Sigmoid colon (tissue), 6 donors: ENCODE measurements at regions not wholly inside any gene's neighbourhood (a gene's known extent, or its start where the extent isn't known, plus 50 kb on each side); places are given as distances from the start of the nearest gene placed in this dataset.

Experiments used
- DNase-seq: peaks from one replicate; pipeline ENCODE4 v3.0.0-alpha.2; 2019
- H3K27ac ChIP-seq, 4 donors: fragments of 200-600 bp; sonication (generic); one replicate each; pipeline ENCODE4 v1.5.1; 2016 to 2019; ENCODE audit warnings: mild to moderate bottlenecking in 1 of 4
- H3K27me3 ChIP-seq, 3 donors: fragments of 200-600 bp; sonication (generic); one replicate each; pipeline ENCODE4 v1.5.1; 2019; ENCODE audit warnings: mild to moderate bottlenecking in 1 of 3
- H3K36me3 ChIP-seq, 4 donors: fragments of 200-600 bp; sonication (generic); one replicate each; pipeline ENCODE4 v1.5.1; 2016 to 2019
- H3K4me1 ChIP-seq, 4 donors: fragments of 200-600 bp; sonication (generic); one replicate each; pipeline ENCODE4 v1.5.1; 2017 to 2019
- H3K4me3 ChIP-seq, 4 donors: fragments of 200-600 bp; sonication (generic); one replicate each; pipeline ENCODE4 v1.5.1; 2017 to 2019; ENCODE audit warnings: mild to moderate bottlenecking in 2 of 4, moderate library complexity in 1 of 4
- H3K9me3 ChIP-seq, 4 donors: fragments of 200-600 bp in 3 of 4; sonication (generic) in 3 of 4; one replicate each; pipeline versions ENCODE4 v1.5.1 to v1.6.1; 2013 to 2019
- EP300 ChIP-seq, 4 donors: sonication (generic); formaldehyde crosslinking; IDR thresholded peaks; one replicate each; pipeline ENCODE4 v1.6.1; 2017; ENCODE audit warnings: antibody characterized with exemption in 4 of 4
- POLR2A ChIP-seq, 2 donors: fragments of 450-650 bp; IDR thresholded peaks; one replicate each; pipeline ENCODE4 v1.6.1; 2016; ENCODE audit warnings: antibody characterized with exemption in 2 of 2, mild to moderate bottlenecking in 2 of 2, moderate library complexity in 2 of 2
- POLR2AphosphoS5 ChIP-seq, 4 donors: sonication (generic); formaldehyde crosslinking; IDR thresholded peaks; one replicate each; pipeline ENCODE4 v1.6.1; 2017; ENCODE audit warnings: antibody characterized with exemption in 4 of 4
- WGBS, 2 donors: extraction: QIAGEN DNeasy Blood & Tissue Kit; methylation state at CpG; one replicate each; pipeline ENCODE4 v1.1.7; 2013; 5-methylcytosine and 5-hydroxymethylcytosine counted together
- intact Hi-C: fragments of 100-400 bp; cut with DNase I; formaldehyde crosslinking; loops from one replicate; pipeline ENCODE4 v1.15.1; 2023
- TF ChIP-seq, protein P1 (sequence below), 4 experiments: fragments of 450-650 bp in 3 of 4; fragments of 200-600 bp in 1 of 4; IDR thresholded peaks; one replicate each; pipeline ENCODE4 v1.5.1; 2016 to 2019; ENCODE audit warnings: antibody characterized with exemption in 4 of 4, mild to moderate bottlenecking in 3 of 4, moderate library complexity in 2 of 4
- donor health status: healthy with polysubstance abuse.
- donor health status: healthy.

GRCh38 chr6:66396145-66396544 is 689.1 kb upstream of the EYS start:
- no peaks in the 10 kb centered on the region for H3K27me3 ChIP-seq
- H3K4me3 ChIP-seq = no peak overlapping the region
- H3K4me1 ChIP-seq = no peaks in the 10 kb centered on the region
- H3K27ac ChIP-seq = no peak overlapping the region
- no peak for DNase-seq
- no peak for TF ChIP-seq POLR2AphosphoS5 (IDR thresholded peaks at IDR 0.05)
- no peak for TF ChIP-seq EP300 (IDR thresholded peaks at IDR 0.05)
- TF ChIP-seq POLR2A (IDR thresholded peaks at IDR 0.05) = no peak
- TF ChIP-seq, protein P1, sequence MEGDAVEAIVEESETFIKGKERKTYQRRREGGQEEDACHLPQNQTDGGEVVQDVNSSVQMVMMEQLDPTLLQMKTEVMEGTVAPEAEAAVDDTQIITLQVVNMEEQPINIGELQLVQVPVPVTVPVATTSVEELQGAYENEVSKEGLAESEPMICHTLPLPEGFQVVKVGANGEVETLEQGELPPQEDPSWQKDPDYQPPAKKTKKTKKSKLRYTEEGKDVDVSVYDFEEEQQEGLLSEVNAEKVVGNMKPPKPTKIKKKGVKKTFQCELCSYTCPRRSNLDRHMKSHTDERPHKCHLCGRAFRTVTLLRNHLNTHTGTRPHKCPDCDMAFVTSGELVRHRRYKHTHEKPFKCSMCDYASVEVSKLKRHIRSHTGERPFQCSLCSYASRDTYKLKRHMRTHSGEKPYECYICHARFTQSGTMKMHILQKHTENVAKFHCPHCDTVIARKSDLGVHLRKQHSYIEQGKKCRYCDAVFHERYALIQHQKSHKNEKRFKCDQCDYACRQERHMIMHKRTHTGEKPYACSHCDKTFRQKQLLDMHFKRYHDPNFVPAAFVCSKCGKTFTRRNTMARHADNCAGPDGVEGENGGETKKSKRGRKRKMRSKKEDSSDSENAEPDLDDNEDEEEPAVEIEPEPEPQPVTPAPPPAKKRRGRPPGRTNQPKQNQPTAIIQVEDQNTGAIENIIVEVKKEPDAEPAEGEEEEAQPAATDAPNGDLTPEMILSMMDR (IDR thresholded peaks at IDR 0.05) = no peak
- 75 to 88% methylated on average over 6 of the region's 6 CpGs for WGBS, 2 donors
- peaks cover 0 to 3% (median 0%) of the 10 kb centered on the region in 4 donors for H3K9me3 ChIP-seq
- H3K36me3 ChIP-seq = no peaks in the 10 kb centered on the region
- intact Hi-C loops = no loop called here

DNA sequence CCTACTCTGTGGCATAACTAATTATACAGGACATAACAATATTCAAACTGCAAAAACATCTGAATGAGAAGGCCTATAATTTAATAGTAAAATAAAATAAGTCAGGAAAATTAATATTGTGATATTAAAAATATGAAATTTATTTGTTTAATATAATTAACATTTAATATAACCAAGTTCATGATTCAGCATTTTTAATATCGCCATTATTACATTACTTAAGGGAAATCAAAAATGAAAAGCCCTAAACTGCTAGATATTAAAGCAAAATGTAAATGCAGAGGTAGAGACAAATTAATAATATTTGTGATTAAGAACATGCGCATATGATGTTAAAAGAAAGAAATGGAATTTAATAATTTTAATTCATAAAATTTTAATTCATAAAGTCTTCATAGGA is 683.4 kb upstream of the EYS start:
- WGBS, 2 donors = 86 to 95% methylated on average over 2 of the region's 2 CpGs
- DNase-seq = no peak
- Histone ChIP-seq H3K27ac (no peak overlapping the region), H3K4me3 (no peak overlapping the region), H3K4me1 (no peaks in the 10 kb centered on the region), H3K27me3 (no peaks in the 10 kb centered on the region), H3K9me3 (no peaks in the 10 kb centered on the region), H3K36me3 (no peaks in the 10 kb centered on the region)
- no peak for TF ChIP-seq POLR2A (IDR thresholded peaks at IDR 0.05)
- no peak for TF ChIP-seq POLR2AphosphoS5 (IDR thresholded peaks at IDR 0.05)
- TF ChIP-seq EP300 (IDR thresholded peaks at IDR 0.05) = no peak
- TF ChIP-seq, protein P1 (IDR thresholded peaks at IDR 0.05) = no peak
- intact Hi-C loops = no loop called here

DNA sequence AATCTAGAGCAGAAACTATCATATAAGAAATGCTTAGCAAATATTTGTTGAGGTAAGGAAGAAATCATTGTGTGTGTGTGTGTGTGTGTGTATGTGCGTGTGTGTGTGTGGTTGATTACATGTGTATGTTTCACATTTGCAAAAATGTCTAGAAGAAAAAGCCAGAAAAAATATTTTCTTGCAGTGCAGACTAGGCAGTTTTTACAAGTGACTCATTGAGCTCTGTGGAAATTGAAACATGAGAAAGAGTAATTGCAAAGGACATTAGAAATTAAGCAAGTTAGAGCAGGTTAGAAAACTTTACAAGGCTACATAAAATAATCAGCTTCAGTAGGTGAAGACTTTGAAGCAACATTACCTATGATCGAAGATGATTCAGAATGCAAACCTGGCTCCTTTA is 669.0 kb upstream of the EYS start:
- Histone ChIP-seq H3K36me3 (no peaks in the 10 kb centered on the region), H3K4me3 (no peak overlapping the region), H3K27me3 (no peaks in the 10 kb centered on the region), H3K4me1 (no peaks in the 10 kb centered on the region), H3K9me3 (no peaks in the 10 kb centered on the region), H3K27ac (no peak overlapping the region)
- no peak for DNase-seq
- intact Hi-C loops = no loop called here
- TF ChIP-seq, protein P1 (IDR thresholded peaks at IDR 0.05) = no peak
- TF ChIP-seq POLR2A (IDR thresholded peaks at IDR 0.05) (no peak), POLR2AphosphoS5 (IDR thresholded peaks at IDR 0.05) (no peak), EP300 (IDR thresholded peaks at IDR 0.05) (no peak)
- 87 to 94% methylated on average over 2 of the region's 2 CpGs for WGBS, 2 donors

GRCh38 chr6:66369407-66369806 is 662.4 kb upstream of the EYS start:
- Histone ChIP-seq H3K4me1 (no peaks in the 10 kb centered on the region), H3K36me3 (no peaks in the 10 kb centered on the region), H3K27ac (no peak overlapping the region), H3K27me3 (no peaks in the 10 kb centered on the region), H3K9me3 (no peaks in the 10 kb centered on the region), H3K4me3 (no peak overlapping the region)
- intact Hi-C loops = no loop called here
- DNase-seq = no peak
- TF ChIP-seq POLR2A (IDR thresholded peaks at IDR 0.05) (no peak), POLR2AphosphoS5 (IDR thresholded peaks at IDR 0.05) (no peak), EP300 (IDR thresholded peaks at IDR 0.05) (no peak)
- TF ChIP-seq, protein P1 (IDR thresholded peaks at IDR 0.05) = no peak

GRCh38 chr6:66362888-66363287 is 655.9 kb upstream of the EYS start:
- Histone ChIP-seq H3K4me1 (no peaks in the 10 kb centered on the region), H3K27me3 (no peaks in the 10 kb centered on the region), H3K27ac (no peak overlapping the region), H3K9me3 (no peaks in the 10 kb centered on the region), H3K4me3 (no peak overlapping the region), H3K36me3 (no peaks in the 10 kb centered on the region)
- intact Hi-C loops = no loop called here
- TF ChIP-seq, protein P1 (IDR thresholded peaks at IDR 0.05) = no peak
- TF ChIP-seq POLR2AphosphoS5 (IDR thresholded peaks at IDR 0.05) (no peak), EP300 (IDR thresholded peaks at IDR 0.05) (no peak), POLR2A (IDR thresholded peaks at IDR 0.05) (no peak)
- 84 to 87% methylated on average over 6 of the region's 6 CpGs for WGBS, 2 donors
- DNase-seq = no peak
